GM18909 (cell line): ENCODE measurements at regions not wholly inside any gene's neighbourhood (a gene's known extent, or its start where the extent isn't known, plus 50 kb on each side); places are given as distances from the start of the nearest gene placed in this dataset.

Source experiments
- ATAC-seq: cut with Tn5 transposase; IDR thresholded peaks from one replicate; pipeline ENCODE4 v1.9.1; 2021; ENCODE audit warnings: mild to moderate bottlenecking; ENCODE audit not compliant: unreplicated experiment, poor library complexity

DNA sequence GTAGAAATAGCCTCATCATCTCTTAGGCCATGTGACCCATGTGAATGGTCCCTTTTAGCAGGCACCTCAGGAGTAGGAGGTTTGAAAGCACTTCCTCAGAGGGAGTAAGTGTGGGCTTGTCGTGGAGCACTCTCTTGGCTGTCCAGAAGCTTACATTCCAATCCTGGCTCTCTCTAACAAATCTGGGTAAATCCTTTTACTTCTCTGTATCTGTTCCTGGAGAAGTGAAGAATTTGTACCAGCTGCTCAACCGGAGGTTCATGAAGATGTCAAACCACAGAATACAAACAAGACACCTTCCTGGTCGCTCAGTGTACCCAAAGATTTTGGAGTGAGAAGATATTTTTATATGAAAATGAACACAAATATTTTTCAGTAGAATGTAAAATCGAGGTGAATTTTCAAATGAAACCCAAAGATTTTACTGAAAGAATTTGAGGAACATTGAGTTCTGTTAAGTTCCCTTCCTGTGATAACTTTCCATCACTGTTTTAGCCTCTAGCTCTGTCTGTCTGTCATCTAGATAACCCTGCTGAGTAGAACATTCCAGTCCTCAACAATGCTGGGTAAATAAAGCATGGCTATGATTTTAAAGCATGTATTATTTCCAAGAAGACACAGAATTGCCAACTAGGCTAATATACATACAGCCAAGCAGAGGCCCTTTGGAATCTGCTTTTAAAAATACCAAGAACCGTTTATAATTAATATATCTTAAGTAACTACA lies 263.9 kb upstream of the RGS6 start:
- ATAC-seq, result no peak

- ATAC-seq, result no peak
These were observed 259.6 kb upstream of the RGS6 start for GRCh38 chr14:71672596-71672995.

- no peak for ATAC-seq
These were observed 256.9 kb upstream of the RGS6 start for GRCh38 chr14:71675126-71675899.

DNA sequence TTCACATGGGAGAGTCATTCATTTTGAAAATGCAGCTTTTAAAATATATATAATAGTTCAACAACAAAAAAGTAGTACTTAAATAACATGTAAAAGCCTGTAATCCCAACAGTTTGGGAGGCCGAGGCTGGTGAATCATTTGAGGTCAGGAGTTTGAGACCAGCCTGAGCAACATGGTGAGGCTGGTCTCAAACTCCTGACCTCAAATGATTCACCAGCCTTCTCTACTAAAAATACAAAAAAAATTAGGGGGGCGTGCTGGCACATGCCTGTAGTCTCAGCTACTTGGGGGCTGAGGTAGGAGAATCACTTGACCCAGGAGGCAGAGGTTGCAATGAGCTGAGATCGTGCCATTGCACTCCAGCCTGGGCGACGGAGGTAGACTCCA lies 256.3 kb upstream of the RGS6 start:
- no peak for ATAC-seq

DNA sequence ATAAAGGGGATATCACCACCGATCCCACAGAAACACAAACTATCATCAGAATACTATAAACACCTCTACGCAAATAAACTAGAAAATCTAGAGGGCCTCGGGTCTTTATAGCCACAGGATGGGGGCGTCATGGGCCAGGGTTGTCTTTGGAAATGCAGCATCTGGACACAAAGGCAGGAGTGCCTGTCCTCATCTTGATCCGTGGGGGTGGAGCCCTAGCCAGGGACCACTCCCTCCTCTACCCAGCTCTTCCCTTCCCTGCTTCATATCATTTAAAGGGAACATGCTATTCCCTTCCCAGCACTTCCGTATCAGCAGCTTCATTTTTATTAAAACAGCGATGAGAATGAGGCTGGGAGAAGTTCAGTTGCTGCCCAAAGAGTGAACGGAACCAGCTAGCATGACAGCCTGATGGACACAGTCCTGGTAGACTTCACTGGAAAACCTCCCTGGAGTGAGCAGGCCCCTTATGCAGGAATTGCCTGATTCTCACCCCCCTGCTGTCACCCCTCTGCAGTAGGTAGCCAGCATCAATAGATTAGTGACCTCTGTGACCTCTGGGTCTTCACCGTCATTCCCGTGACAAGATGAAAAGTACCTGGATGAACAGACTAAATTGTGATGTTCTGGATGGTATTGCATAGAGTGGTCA lies 251.4 kb upstream of the RGS6 start:
- ATAC-seq, result no peak

GRCh38 chr14:71682337-71682736 lies 249.9 kb upstream of the RGS6 start:
- ATAC-seq, result no peak

DNA sequence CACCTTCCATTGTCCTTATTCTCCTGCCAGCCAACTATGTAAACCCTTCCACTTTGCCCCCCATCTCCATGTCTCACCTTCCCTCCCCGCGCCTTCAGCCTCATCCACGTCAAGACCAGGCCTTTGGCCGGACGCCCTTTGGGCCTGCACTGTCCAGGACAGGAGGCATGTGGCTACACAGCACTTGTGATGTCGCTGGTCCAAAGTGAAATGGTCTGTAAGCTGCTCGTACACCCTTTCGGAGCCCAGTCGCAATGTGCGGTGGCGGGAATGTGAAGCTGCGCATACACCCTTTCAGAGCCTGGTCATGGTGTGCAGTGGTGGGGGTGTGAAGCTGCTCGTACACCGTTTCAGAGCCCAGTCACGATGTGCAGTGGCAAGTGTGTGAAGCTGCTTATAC lies 247.9 kb upstream of the RGS6 start:
- no peak for ATAC-seq

GRCh38 chr14:71686677-71687076 lies 245.6 kb upstream of the RGS6 start:
- ATAC-seq, result no peak

DNA sequence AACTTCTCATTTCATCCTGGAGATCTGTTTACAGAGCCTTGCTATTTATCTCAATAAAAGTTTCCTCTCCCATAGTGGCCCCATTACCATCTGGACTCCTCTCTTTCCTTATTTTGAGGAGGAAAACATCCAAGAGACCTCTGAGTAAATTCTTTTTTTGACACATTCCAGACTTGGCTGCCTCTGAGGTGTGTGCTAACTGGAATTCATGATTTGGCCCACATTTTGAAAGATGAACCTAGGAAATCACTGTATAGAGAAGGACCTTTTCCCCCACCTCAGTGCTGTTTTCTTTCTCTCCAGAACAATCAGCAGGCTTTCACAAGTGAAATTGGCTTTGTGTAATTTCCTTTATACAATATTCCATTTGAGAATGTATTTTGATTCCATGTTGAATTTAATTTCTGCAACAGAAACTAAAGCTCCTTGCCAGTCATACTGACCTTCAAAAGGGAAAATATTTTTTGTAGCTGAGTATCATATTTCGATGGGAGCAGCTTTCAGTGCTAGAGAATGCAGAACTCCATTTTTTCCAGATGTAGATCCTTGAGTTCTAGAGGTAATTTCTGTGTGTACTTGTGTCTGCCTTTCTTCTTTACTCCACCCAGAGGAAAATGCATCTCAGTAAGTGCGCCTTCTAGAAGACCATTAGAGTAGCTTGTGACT lies 244.9 kb upstream of the RGS6 start:
- ATAC-seq, result no peak

GRCh38 chr14:71688576-71688975 lies 243.7 kb upstream of the RGS6 start:
- ATAC-seq, result no peak

DNA sequence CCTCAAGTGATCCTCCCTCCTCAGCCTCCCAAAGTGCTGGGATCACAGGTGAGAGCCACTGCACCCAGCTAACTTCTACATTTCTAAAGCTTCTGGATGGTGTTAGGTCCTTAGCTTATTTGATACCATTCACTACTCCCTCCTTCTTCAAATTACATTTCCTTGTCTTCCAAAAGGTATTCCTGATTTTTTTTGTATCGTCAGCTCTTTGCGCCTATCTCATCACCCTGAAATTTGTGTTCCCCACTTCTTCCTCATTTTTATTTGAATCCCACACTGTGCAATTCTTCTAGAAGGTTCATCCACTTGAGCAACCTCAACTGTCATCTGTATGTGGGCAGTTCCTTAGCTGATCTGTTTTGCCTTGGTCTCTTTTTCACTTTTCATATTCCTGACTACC lies 241.8 kb upstream of the RGS6 start:
- ATAC-seq, result no peak

- ATAC-seq, result no peak
These were observed 239.7 kb upstream of the RGS6 start for GRCh38 chr14:71692496-71692895.

- ATAC-seq, result no peak
These were observed 238.8 kb upstream of the RGS6 start for GRCh38 chr14:71693381-71693780.

DNA sequence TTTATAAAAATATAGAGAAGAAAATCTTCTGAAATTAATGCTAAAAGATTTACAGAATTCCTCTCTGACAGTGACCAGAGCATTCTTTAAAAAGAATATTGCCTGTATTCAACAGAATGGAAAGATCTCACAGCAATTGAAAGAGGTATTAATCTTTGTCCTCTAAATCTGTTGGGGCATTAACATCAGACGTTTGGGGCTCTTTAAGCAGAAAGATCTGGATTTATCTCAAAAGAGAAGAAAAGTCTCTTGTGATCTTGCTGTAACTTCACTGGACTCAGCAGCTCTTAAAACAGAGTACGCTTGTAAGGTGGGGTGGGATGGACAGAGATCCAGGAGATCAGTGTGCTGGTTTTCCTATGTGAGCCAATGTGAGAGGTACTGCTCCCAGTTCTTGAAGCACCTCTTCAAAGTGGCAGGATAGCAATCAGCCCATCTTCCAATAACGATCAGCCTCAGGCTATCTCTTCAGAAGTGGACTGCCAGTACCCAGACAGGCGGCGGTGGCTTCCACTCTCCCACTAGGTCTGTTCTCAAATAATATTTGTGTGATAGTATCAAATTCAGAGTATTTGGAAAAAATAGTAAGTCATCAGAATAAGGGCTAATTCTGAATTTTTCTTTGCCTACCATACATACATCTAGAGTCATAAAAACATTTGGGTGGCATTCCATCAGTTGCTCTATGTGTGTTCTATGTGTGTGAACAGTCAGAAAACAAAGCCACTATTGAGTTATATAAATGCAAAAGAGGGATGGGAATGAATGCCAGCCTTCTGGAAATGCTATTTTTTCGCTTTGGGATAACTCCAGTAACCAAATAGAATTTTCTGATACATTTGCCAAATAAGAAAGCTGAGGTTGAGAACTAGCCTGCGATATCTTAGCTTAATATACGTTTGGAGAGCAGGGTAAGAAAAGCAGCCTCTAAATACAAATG lies 237.4 kb upstream of the RGS6 start:
- ATAC-seq, result no peak

DNA sequence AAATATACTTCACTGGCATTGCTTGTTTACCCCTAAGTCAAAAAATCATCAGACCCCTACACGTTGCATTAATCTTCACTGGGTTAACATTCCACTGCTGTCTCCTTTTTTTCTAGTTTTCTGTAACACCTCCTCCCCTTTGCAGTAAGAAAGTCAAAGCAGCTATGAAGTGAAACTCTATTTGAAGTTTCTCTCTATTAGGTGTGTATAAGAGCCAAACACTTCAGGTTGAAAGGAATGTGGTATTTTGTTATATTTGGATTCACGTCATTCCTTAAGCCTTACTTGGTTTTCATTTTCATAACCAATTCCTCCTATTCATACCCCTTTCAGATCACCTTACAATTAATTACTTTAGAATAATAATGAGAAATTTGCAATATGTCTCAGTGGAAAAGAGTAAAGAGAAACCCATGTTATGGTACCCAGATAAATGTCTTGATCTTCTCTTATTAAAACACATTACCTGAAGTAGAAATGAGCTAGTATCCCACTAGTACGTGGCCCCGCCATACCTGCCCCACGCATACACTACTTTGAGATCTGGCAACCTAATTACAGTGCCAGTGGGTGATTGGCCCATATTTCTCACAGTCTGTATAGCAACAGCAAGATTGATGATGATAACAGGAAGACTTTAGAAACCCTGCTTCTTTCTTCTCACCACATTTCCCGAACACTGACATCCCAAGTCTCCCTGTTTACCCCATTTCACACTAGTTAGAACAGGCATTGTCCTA lies 236.4 kb upstream of the RGS6 start:
- no peak for ATAC-seq

DNA sequence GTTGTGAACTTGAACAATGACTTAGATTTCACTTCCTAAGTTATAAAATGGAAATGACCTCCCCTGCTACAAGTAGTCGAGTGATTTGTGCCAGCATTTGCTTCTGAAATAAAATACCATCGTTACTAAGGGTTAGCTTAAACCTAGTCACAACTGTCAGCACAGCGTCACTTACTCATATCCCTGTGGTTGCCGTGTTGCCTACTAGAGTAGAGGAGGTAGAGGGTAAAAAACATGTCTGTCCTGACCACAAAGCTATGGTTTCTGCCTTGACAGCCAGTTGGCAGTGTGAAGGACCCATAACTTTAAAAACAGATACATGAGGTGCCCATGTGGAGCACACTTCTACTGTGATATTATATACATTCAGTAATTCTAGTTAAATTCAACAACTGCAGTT lies 234.2 kb upstream of the RGS6 start:
- ATAC-seq, result no peak

- no peak for ATAC-seq
These were observed 233.6 kb upstream of the RGS6 start for GRCh38 chr14:71698673-71699072.

DNA sequence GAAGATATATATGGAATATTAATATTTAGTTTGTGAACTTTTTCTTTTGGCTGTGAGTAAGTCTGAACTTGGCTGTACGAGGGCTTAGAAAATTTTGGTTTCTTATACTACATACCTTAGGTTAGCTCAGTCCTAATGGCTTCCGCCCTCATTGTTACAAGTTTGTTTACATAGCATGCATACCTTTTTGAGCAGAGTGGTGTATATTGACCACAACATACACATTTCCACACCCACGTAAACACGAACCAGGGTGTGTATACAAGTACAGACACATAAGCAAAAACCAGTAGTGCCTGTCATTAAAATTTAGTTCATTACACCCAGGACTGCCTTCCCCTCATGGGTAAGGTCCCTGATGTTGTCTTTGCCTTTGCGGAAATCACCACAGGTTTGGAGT lies 230.2 kb upstream of the RGS6 start:
- no peak for ATAC-seq

- ATAC-seq, result no peak
These were observed 229.4 kb upstream of the RGS6 start for GRCh38 chr14:71702786-71703185.
